ENCODE measurements at regions not wholly inside any gene's neighbourhood (a gene's known extent, or its start where the extent isn't known, plus 50 kb on each side); places are given as distances from the start of the nearest gene placed in this dataset.

- DNase-seq (no peak), ATAC-seq (ENCODE audit: poor library complexity) (no peak)
- intact Hi-C loops (cut with DNase I), result no loop called here
Observed at GRCh38 chr14:76599141-76599540, 162.1 kb upstream of the VASH1 start.

DNA sequence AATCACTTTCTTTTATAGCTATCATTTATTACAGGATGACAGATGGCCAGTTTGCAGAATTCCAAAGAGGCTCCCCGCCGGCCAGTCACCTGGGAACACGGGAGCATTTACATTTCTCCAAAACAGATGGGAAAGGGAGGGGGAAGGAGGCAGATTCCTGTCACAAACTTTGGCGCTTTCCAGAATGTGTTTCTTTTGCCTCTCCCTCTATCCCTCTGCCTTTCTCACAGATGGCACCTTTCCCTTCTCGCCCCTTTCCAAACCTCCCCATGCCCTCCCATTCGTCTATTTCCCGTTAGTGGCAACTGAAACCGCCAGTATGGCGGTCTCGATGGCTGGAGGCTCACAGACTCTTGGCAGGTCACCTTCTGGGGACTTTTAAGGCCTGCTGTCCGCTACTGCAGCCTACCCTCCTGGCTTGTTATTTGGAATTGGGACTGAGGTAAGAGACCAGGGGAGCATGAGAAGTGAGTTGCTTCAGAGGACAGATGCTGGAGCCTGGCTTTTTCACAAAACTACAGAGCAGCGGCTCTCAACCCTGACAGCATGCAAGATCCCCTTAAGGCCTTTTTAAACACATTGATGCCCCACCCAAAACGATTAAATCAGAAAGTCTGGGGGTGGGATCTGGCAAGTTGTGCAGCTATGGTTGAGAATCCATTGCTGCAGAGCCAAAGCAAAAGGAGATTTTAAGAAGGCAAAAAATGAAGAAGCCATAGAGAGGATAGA is 161.5 kb upstream of the VASH1 start:
- DNase-seq (no peak), ATAC-seq (ENCODE audit: poor library complexity) (no peak)
- intact Hi-C loops (cut with DNase I), result no loop called here

DNA sequence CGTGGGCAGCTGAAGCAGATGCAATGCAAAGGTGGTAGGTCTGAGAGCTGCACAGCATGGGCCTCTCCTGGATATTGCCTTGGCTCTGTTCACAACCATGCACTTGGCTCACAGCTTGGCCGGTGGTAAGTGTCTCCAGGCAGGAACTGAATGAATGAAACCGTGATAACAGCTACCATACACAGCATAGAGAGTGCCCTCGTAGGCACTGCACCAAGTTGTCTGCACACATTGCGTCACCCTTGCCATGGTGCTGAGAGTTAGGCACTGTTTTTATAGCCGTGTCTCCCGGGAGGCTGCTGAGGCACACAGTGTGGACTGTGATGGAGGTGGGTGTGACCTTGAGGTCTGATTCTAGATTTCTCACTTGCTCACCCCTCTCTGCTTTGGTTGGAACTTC is 157.6 kb upstream of the VASH1 start:
- peak; percentile 96 for ATAC-seq (ENCODE audit: poor library complexity)
- intact Hi-C loops (cut with DNase I), result no loop called here
- peak; percentile 58 for DNase-seq

- intact Hi-C loops (cut with DNase I), result no loop called here
- DNase-seq (no peak), ATAC-seq (ENCODE audit: poor library complexity) (no peak)
Observed at GRCh38 chr14:76607510-76607909, 153.8 kb upstream of the VASH1 start.

DNA sequence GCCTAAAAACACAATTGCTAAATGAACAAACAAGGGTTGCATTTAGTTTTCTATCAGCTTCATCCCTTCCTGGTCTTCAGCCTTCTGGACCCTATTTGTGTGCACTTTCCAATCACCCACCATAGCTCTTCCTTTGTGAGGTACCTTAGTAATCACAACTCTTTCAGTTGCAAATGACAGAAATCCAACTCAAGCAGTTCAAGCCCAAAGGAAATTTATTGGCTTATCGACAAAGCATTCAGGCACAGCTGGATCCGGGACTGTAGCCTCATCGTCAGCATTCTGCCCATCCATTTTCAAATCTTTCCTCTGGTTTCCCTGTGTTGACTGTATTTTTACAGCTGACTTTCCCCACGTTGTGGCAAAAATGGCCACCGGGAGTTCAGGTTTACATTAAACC is 148.6 kb upstream of the VASH1 start:
- intact Hi-C loops (cut with DNase I), result no loop called here
- ATAC-seq (ENCODE audit: poor library complexity), result no peak
- DNase-seq, result no peak

GRCh38 chr14:76613616-76614015 is 147.7 kb upstream of the VASH1 start:
- ATAC-seq (ENCODE audit: poor library complexity) (no peak), DNase-seq (no peak)
- intact Hi-C loops (cut with DNase I), result no loop called here

- no peak for DNase-seq
- ATAC-seq (ENCODE audit: poor library complexity), result no peak
- intact Hi-C loops (cut with DNase I), result no loop called here
Observed at GRCh38 chr14:76615331-76615730, 145.9 kb upstream of the VASH1 start.

- intact Hi-C loops (cut with DNase I), result no loop called here
- DNase-seq (no peak), ATAC-seq (ENCODE audit: poor library complexity) (no peak)
Observed at GRCh38 chr14:76617440-76617839, 143.8 kb upstream of the VASH1 start.

GRCh38 chr14:76636602-76637001 is 124.7 kb upstream of the VASH1 start:
- intact Hi-C loops (cut with DNase I), result no loop called here
- DNase-seq (no peak), ATAC-seq (ENCODE audit: poor library complexity) (no peak)

DNA sequence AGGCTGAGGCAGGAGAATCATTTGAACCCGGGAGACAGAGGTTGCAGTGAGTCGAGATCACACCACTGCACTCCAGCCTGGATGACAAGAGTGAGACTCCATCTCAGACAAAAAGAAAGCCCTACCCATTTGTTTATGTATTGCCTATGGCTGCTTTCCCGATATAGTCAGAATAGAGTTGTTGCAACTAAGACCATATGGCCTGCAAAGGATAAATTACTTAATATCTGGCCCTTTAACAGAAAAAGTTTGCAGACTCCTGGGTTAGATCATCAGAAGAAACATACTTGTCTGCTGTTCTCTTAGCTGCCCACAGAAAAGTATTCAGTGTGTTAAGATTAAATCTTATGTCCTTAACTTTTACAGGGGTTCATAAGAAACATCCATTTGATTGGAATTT is 122.4 kb upstream of the VASH1 start:
- intact Hi-C loops (cut with DNase I), result no loop called here
- ATAC-seq (ENCODE audit: poor library complexity) (no peak), DNase-seq (no peak)

- no peak for ATAC-seq (ENCODE audit: poor library complexity)
- intact Hi-C loops (cut with DNase I), result loop anchor here (5.0 kb wide), 1 partner anchor 182 kb away; no protein-coding TSS in a partner anchor
- no peak for DNase-seq
Observed at GRCh38 chr14:76639606-76640229, 121.5 kb upstream of the VASH1 start.

- no peak for DNase-seq
- ATAC-seq (ENCODE audit: poor library complexity), result peak; percentile 48
- intact Hi-C loops (cut with DNase I), result loop anchor here (5.0 kb wide), 1 partner anchor 184 kb away; no protein-coding TSS in a partner anchor
Observed at GRCh38 chr14:76640923-76641395, 120.3 kb upstream of the VASH1 start.

GRCh38 chr14:76641541-76641940 is 119.7 kb upstream of the VASH1 start:
- ATAC-seq (ENCODE audit: poor library complexity) (no peak), DNase-seq (no peak)
- intact Hi-C loops (cut with DNase I), result loop anchor here (5.0 kb wide), 1 partner anchor 184 kb away; no protein-coding TSS in a partner anchor

GRCh38 chr14:76643887-76644286 is 117.4 kb upstream of the VASH1 start:
- ATAC-seq (ENCODE audit: poor library complexity), result no peak
- no peak for DNase-seq
- intact Hi-C loops (cut with DNase I), result loop anchor here (5.0 kb wide), 1 partner anchor 187 kb away; no protein-coding TSS in a partner anchor

DNA sequence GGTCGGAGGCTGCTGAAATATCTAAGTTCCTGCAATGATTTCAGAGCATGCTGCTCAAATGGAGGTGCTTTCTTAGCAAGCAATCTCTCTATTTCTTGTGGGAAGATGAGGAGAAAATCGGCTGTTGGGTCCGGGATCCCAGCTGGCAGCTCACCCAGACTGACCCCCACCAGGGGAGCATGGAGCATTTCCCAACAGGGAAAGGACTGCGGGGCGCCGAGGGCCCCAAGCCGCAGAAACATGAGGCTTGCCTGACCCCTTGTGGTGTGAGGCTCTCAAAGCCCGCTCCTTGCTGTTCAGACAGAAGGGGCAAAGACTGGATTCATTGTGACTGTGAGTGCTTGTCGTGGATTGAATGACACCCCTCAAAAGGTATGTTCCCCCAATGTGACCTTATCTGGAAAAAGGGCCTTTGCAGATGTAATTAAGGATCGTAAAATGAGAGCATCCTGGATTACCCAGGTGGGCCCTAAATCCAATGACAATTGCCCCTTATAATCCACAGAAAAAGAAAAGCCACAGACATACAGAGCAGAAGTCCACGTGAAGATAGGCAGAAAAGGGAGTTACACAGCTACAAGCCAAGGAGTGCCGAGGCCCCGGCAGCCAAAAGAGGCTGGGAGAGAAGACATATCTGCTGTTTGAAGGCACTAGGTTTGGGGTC is 116.3 kb upstream of the VASH1 start:
- intact Hi-C loops (cut with DNase I), result loop anchor here (5.0 kb wide), 2 partner anchors 188 to 593 kb away; no protein-coding TSS in a partner anchor
- ATAC-seq (ENCODE audit: poor library complexity), result no peak
- no peak for DNase-seq

- no peak for DNase-seq
Observed at GRCh38 chr14:76647697-76648298, 113.5 kb upstream of the VASH1 start.

DNA sequence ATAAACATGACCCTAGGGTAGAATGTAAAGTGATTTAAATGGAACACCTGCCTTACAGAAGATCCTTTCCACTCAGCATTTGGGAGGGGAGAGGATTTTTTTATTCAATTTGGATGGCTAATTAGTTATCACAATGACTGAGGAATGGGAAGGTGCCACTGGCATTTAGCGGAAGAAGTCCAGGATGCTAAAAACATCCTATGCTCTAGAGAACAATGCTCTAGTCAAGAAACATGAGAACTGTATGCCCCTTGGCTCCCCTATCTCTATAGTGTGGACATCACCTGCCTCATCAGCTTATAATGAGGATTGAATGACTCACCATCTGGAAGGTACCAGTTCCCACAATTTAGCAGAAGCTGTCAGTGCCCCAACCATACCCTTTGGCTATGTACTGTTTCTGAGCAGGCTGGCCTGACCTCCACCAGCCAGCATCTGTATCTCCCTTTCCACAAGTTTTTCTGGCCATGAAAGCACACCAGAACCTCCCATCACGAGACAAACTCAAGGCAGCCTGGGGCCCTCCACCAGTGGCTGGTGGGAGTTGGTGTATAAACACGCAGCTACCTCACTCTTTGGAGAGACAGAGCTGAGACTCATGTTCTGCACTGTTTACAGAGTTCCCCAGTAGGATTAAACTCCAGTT is 109.7 kb upstream of the VASH1 start:
- ATAC-seq (ENCODE audit: poor library complexity) (no peak), DNase-seq (no peak)
- intact Hi-C loops (cut with DNase I), result no loop called here

More at GRCh38 chr14:76647697-76648298, 113.5 kb upstream of the VASH1 start:
- peak; percentile 68 for ATAC-seq (ENCODE audit: poor library complexity)
- intact Hi-C loops (cut with DNase I), result loop anchor here (5.0 kb wide), 1 partner anchor 595 kb away; no protein-coding TSS in a partner anchor

GRCh38 chr14:76653875-76654572 is 107.2 kb upstream of the VASH1 start:
- no peak for ATAC-seq (ENCODE audit: poor library complexity)
- intact Hi-C loops (cut with DNase I), result no loop called here
- no peak for DNase-seq

Data from Right ventricle myocardium superior (tissue), 1 donor.